Breast epithelium (tissue), 4 donors: ENCODE measurements at regions not wholly inside any gene's neighbourhood (a gene's known extent, or its start where the extent isn't known, plus 50 kb on each side); places are given as distances from the start of the nearest gene placed in this dataset.
A peak's percentile ranks its signal among the peaks of the same experiment; 100 is the strongest.

Experiments
- DNase-seq, 2 donors: peaks; one replicate each; pipeline ENCODE4 v3.0.0-alpha.2; 2019; ENCODE audit warnings: low spot score in 2 of 2
- H3K27ac ChIP-seq, 2 donors: fragments of 200-600 bp; sonication (generic) in 1 of 2; one replicate each; pipeline ENCODE4 v1.5.1; 2016 to 2019; ENCODE audit warnings: mild to moderate bottlenecking in 1 of 2
- H3K27me3 ChIP-seq, 2 donors: fragments of 200-600 bp; sonication (generic) in 1 of 2; one replicate each; pipeline versions ENCODE4 v1.5.1 to v1.6.0; 2017 to 2019; ENCODE audit warnings: control low read depth in 1 of 2, mild to moderate bottlenecking in 1 of 2
- H3K36me3 ChIP-seq: fragments of 200-600 bp; one replicate; pipeline ENCODE4 v1.5.1; 2019
- H3K4me1 ChIP-seq, 2 donors: fragments of 200-600 bp; sonication (generic); one replicate each; pipeline ENCODE4 v1.5.1; 2016 to 2019; ENCODE audit warnings: control low read depth in 1 of 2
- H3K4me3 ChIP-seq, 3 donors: fragments of 200-600 bp; sonication (generic); 1 replicate in 2 of 3; 2 replicates in 1 of 3; pipeline ENCODE4 v1.5.1; 2016 to 2019; ENCODE audit warnings: mild to moderate bottlenecking in 3 of 3, moderate library complexity in 2 of 3
- H3K9me3 ChIP-seq, 2 donors: fragments of 200-600 bp; sonication (generic) in 1 of 2; one replicate each; pipeline ENCODE4 v1.5.1; 2016 to 2019; ENCODE audit warnings: control low read depth in 1 of 2
- CTCF ChIP-seq, 3 donors: fragments of 450-650 bp; IDR thresholded peaks; one replicate each; pipeline ENCODE4 v1.5.1; 2016 to 2017; ENCODE audit warnings: antibody characterized with exemption in 3 of 3, mild to moderate bottlenecking in 3 of 3, moderate library complexity in 3 of 3
- POLR2A ChIP-seq: fragments of 450-650 bp; IDR thresholded peaks from one replicate; pipeline ENCODE4 v1.6.1; 2016; ENCODE audit warnings: antibody characterized with exemption, mild to moderate bottlenecking, moderate library complexity
- POLR2AphosphoS5 ChIP-seq, 3 donors: sonication (generic); formaldehyde crosslinking; IDR thresholded peaks; one replicate each; pipeline ENCODE4 v1.6.1; 2017; ENCODE audit warnings: antibody characterized with exemption in 3 of 3
- intact Hi-C: fragments of 100-400 bp; cut with DNase I; formaldehyde crosslinking; loops from one replicate; pipeline ENCODE4 v1.15.1; 2023; ENCODE audit warnings: low total_unique reads

- no peaks in the 10 kb centered on the region for H3K27me3 ChIP-seq
- H3K9me3 ChIP-seq = no peaks in the 10 kb centered on the region
- H3K4me1 ChIP-seq = peaks cover 3 to 9% of the 10 kb centered on the region in 2 donors
- TF ChIP-seq CTCF (IDR thresholded peaks at IDR 0.05) (no peak), POLR2AphosphoS5 (IDR thresholded peaks at IDR 0.05) (no peak), POLR2A (no peak)
- H3K4me3 ChIP-seq = no peak overlapping the region
- intact Hi-C loops = no loop called here
- H3K27ac ChIP-seq = peak overlapping the region; percentile 64 to 67
- no peaks in the 10 kb centered on the region for H3K36me3 ChIP-seq
- DNase-seq = no peak
Measured at GRCh38 chr5:173499471-173500212, 116.8 kb downstream of the BOD1 start.

GRCh38 chr5:173498739-173499470 lies 117.5 kb downstream of the BOD1 start:
- no peak for DNase-seq
- intact Hi-C loops = no loop called here
- no peak for TF ChIP-seq POLR2AphosphoS5 (IDR thresholded peaks at IDR 0.05)
- TF ChIP-seq CTCF (IDR thresholded peaks at IDR 0.05) = no peak
- TF ChIP-seq POLR2A = no peak
- Histone ChIP-seq H3K4me3 (peak overlapping the region in 1 of 3 donors; percentile 27), H3K27ac (peak overlapping the region; percentile 64 to 67), H3K9me3 (no peaks in the 10 kb centered on the region), H3K4me1 (peaks cover 3 to 9% of the 10 kb centered on the region in 2 donors), H3K36me3 (no peaks in the 10 kb centered on the region), H3K27me3 (no peaks in the 10 kb centered on the region)

GRCh38 chr5:173498286-173498685 lies 118.2 kb downstream of the BOD1 start:
- no peaks in the 10 kb centered on the region for H3K36me3 ChIP-seq
- H3K4me1 ChIP-seq = peaks cover 3 to 9% of the 10 kb centered on the region in 2 donors
- H3K27me3 ChIP-seq = no peaks in the 10 kb centered on the region
- no peaks in the 10 kb centered on the region for H3K9me3 ChIP-seq
- DNase-seq = no peak
- no peak for TF ChIP-seq POLR2A
- no peak for TF ChIP-seq POLR2AphosphoS5 (IDR thresholded peaks at IDR 0.05)
- no peak for TF ChIP-seq CTCF (IDR thresholded peaks at IDR 0.05)
- intact Hi-C loops = no loop called here
- peak overlapping the region; percentile 64 to 67 for H3K27ac ChIP-seq
- peak overlapping the region in 1 of 3 donors; percentile 27 for H3K4me3 ChIP-seq

GRCh38 chr5:173497685-173498084 lies 118.8 kb downstream of the BOD1 start:
- Histone ChIP-seq H3K27ac (peak overlapping the region; percentile 54 to 64), H3K9me3 (no peaks in the 10 kb centered on the region), H3K36me3 (no peaks in the 10 kb centered on the region), H3K4me3 (no peak overlapping the region), H3K27me3 (no peaks in the 10 kb centered on the region), H3K4me1 (peaks cover 3 to 9% of the 10 kb centered on the region in 2 donors)
- intact Hi-C loops = no loop called here
- DNase-seq = no peak
- TF ChIP-seq POLR2A = no peak
- TF ChIP-seq POLR2AphosphoS5 (IDR thresholded peaks at IDR 0.05) = no peak
- TF ChIP-seq CTCF (IDR thresholded peaks at IDR 0.05) = no peak

- Histone ChIP-seq H3K4me1 (peaks cover 3 to 9% of the 10 kb centered on the region in 2 donors), H3K9me3 (no peaks in the 10 kb centered on the region), H3K36me3 (no peaks in the 10 kb centered on the region), H3K4me3 (no peak overlapping the region), H3K27me3 (no peaks in the 10 kb centered on the region), H3K27ac (peak overlapping the region in 1 of 2 donors; percentile 58)
- TF ChIP-seq CTCF (IDR thresholded peaks at IDR 0.05) (no peak), POLR2A (no peak), POLR2AphosphoS5 (IDR thresholded peaks at IDR 0.05) (no peak)
- intact Hi-C loops = no loop called here
- no peak for DNase-seq
Measured at GRCh38 chr5:173496883-173497255, 119.6 kb downstream of the BOD1 start.
